ENCODE measurements at regions not wholly inside any gene's neighbourhood (a gene's known extent, or its start where the extent isn't known, plus 50 kb on each side); places are given as distances from the start of the nearest gene placed in this dataset.
"Not testable (repeated sequence)": the region's sequence is repeated elsewhere in the genome, so short reads cannot be mapped to it uniquely, and the experiment has no call there.

GRCh38 chr15:22224241-22224671, 143.9 kb downstream of the OR4M2 start:
- intact Hi-C loops (cut with DNase I): no loop called here
- ATAC-seq: no peak

DNA sequence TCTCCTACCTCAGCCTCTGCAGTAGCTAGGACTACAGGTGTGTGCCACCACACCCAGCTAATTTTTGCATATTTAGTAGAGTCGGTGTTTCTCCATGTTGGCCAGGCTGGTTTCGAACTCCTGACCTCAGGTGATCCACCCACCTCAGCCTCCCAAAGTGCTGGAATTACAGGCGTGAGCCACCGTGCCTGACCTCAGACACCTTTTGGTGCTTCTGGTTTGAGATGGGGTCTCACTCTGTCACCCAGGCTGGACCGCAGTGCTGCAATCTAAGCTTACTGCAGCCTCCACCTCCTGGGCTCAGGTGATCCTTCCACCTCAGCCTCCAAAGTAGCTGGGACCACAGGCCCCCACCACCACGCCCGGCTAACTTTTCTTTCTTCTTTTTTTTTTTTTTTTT, 144.6 kb downstream of the OR4M2 start:
- ATAC-seq: not testable (repeated sequence)

More at GRCh38 chr15:22224241-22224671, 143.9 kb downstream of the OR4M2 start:
- H3K4me1 ChIP-seq: no peaks in the 10 kb centered on the region
- DNase-seq: no peak
- TF ChIP-seq, protein P1, sequence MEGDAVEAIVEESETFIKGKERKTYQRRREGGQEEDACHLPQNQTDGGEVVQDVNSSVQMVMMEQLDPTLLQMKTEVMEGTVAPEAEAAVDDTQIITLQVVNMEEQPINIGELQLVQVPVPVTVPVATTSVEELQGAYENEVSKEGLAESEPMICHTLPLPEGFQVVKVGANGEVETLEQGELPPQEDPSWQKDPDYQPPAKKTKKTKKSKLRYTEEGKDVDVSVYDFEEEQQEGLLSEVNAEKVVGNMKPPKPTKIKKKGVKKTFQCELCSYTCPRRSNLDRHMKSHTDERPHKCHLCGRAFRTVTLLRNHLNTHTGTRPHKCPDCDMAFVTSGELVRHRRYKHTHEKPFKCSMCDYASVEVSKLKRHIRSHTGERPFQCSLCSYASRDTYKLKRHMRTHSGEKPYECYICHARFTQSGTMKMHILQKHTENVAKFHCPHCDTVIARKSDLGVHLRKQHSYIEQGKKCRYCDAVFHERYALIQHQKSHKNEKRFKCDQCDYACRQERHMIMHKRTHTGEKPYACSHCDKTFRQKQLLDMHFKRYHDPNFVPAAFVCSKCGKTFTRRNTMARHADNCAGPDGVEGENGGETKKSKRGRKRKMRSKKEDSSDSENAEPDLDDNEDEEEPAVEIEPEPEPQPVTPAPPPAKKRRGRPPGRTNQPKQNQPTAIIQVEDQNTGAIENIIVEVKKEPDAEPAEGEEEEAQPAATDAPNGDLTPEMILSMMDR (IDR thresholded peaks at IDR 0.05): no peak
- no peaks in the 10 kb centered on the region for H3K27me3 ChIP-seq
- H3K27ac ChIP-seq: no peak overlapping the region
- no peak overlapping the region for H3K4me3 ChIP-seq
- H3K9me3 ChIP-seq: no peaks in the 10 kb centered on the region
- H3K36me3 ChIP-seq: no peaks in the 10 kb centered on the region

GRCh38 chr15:22226034-22226790, 145.9 kb downstream of the OR4M2 start:
- no peaks in the 10 kb centered on the region for H3K4me1 ChIP-seq
- no peaks in the 10 kb centered on the region for H3K27me3 ChIP-seq
- DNase-seq (no peak), ATAC-seq (no peak)
- H3K27ac ChIP-seq: no peak overlapping the region
- no peak overlapping the region for H3K4me3 ChIP-seq
- intact Hi-C loops (cut with DNase I): no loop called here
- H3K36me3 ChIP-seq: no peaks in the 10 kb centered on the region
- H3K9me3 ChIP-seq: no peaks in the 10 kb centered on the region
- TF ChIP-seq, protein P1 (IDR thresholded peaks at IDR 0.05): no peak

More for the DNA sequence above, 144.6 kb downstream of the OR4M2 start:
- H3K36me3 ChIP-seq; H3K27me3 ChIP-seq; intact Hi-C loops (cut with DNase I); H3K27ac ChIP-seq; DNase-seq; H3K4me1 ChIP-seq; H3K4me3 ChIP-seq; H3K9me3 ChIP-seq: not testable (repeated sequence)

GRCh38 chr15:22227411-22228100, 147.2 kb downstream of the OR4M2 start:
- intact Hi-C loops (cut with DNase I): no loop called here
- no peaks in the 10 kb centered on the region for H3K36me3 ChIP-seq
- no peaks in the 10 kb centered on the region for H3K9me3 ChIP-seq
- H3K27ac ChIP-seq: no peak overlapping the region
- H3K4me3 ChIP-seq: no peak overlapping the region
- ATAC-seq (no peak), DNase-seq (no peak)
- TF ChIP-seq, protein P1 (IDR thresholded peaks at IDR 0.05): no peak
- H3K4me1 ChIP-seq: no peaks in the 10 kb centered on the region
- H3K27me3 ChIP-seq: no peaks in the 10 kb centered on the region

DNA sequence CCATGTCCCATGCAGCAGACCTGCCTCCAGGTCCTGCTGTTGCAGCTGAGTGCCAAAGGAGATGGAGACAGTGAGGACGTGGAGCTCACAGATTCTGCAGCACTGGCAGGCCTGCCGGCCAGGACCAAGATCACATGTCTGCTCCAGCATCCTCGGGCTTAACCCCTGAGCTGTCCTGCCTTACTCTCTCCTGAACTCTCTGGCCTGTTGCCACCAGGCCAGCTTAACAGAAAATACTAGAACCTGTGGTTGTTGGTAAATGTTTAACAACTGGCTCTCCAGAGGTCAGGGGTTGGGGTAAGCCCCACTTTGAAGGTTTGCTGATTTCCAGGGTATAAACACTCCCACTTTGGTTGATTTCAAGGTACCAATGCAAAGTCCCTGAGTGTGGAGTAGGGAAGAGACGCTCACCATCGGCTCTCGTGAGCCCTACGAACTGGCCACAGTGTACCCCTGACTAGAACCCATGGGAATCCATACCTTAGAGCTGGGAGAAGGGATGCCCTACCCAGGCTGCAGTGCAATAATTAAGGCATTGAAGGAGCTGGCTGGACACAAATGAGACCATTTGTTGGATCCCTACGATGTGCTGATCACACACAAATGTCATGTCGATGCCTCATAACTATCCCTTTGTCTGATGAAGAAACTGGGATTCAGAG, 147.9 kb downstream of the OR4M2 start:
- no peak for DNase-seq
- intact Hi-C loops (cut with DNase I): no loop called here
- TF ChIP-seq, protein P1 (IDR thresholded peaks at IDR 0.05): no peak
- H3K9me3 ChIP-seq: no peaks in the 10 kb centered on the region
- H3K27me3 ChIP-seq: no peaks in the 10 kb centered on the region
- no peaks in the 10 kb centered on the region for H3K36me3 ChIP-seq
- no peaks in the 10 kb centered on the region for H3K4me1 ChIP-seq
- H3K4me3 ChIP-seq: no peak overlapping the region
- H3K27ac ChIP-seq: no peak overlapping the region
- no peak for ATAC-seq

Measured in left lung (tissue), 4 donors.